ENCODE measurements at regions not wholly inside any gene's neighbourhood (a gene's known extent, or its start where the extent isn't known, plus 50 kb on each side); places are given as distances from the start of the nearest gene placed in this dataset.

DNA sequence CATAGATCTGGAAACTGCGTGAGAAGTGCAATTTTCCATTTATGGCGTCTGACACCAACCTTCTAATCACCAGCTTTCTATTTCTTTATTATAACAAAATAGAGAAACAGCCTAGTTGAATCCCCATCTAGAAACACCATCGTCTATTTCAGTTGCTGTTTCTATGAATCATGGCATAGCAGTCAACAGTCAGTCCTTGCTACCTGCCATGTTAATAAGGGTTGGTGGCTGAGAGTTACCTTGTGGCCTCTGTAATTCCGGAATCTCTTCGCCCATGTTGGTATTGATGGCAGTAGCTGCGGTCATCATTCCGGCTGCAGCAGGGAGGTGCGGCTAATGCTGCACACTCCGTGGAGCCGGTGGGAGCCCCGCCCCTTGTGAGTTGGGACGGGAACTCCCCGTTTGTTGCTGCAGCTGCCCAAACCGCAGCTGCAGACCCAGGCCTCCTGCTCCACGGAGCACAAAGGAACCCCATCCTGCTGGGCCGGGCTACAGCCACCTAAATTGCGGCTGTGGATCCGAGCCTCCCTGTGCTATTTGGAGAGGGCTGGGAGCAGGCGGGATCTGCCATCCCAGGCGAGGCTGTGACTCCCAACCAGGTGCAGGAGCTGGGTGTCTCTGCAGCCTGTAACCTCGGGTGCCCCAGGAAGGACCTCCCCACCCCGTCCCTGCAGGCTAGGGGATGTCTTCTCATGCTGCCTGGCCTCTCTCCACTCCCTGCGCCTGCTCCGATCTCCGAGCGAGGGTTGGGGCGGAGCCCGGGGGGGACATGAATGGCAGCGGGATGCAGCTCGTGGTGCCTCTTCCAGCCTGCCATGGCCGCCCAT, 115.4 kb upstream of the STK26 start:
- no peak for DNase-seq

DNA sequence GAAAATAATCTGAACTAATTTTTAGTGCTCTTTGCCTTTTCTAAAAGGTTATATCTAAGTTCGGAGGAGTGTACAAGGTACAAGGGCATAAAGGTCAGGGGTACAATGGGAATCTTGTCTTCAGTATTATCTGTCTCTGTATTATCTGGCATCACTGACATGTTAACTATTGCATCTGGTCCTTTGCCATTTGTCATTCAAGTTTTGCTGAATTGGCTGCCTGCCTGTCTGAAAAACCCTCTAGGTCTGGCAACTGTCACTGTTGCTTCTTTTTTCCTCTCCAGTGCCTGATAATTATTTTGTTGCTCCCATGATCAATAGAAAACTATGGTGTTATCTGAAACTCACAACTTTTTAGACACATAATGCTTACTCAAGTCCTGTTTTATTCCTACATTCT, 112.5 kb upstream of the STK26 start:
- DNase-seq = no peak

DNA sequence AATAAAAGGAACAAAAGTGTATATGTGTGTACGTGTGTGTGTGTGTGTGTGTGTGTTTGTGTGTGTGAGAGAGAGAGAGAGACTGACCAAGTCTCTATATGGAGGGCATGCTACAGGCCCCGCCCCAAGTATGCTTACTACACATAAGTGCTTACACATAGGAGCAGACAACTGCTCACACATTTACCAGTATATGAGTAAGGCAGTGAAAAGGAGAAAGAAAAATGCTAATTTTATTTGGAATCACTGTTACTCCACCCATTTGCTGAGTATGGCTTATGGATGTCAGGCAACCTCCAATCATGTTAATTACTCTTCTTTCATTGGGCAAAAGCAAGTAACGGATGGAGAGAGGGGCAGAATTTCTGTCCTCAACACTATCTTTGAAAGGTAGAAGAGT, 107.6 kb upstream of the STK26 start:
- no peak for DNase-seq

DNA sequence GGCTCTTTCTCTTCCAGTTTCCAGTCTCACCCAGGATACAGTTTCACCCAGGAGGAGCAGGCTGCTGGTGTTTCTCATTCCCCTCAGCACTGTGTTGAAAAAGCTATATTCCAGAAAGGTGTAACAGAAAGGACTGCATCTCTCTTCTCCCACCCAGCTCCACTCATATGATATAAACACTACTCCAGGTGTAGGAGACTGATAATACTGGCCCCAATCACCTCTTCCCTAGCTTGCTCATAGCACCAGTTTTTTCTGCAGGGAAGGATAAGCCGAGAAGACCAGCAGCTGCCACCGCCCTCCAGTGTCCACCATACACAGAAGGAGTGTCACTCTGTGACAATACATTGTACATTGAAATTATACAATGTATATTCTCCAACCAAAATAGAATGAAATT, 105.5 kb upstream of the STK26 start:
- DNase-seq = no peak

DNA sequence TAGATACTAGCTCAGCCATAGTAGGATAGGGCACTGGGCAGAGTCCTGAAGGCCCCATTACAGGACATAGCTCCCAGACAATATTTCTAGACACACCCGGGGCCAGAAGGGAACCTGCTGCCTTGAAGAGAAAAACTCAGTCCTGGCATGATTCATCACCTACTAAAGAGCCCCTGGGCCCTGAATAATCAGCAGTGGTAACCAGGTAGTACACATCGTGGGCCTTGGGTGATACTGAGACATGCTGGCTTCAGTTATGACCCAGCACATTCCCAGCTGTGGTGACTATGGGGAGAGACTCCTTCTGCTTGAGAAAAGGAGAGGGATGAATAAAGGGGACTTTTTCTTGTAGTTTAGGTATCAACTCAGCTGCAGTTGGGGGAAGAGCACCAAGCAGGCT, 104.3 kb upstream of the STK26 start:
- no peak for DNase-seq

DNA sequence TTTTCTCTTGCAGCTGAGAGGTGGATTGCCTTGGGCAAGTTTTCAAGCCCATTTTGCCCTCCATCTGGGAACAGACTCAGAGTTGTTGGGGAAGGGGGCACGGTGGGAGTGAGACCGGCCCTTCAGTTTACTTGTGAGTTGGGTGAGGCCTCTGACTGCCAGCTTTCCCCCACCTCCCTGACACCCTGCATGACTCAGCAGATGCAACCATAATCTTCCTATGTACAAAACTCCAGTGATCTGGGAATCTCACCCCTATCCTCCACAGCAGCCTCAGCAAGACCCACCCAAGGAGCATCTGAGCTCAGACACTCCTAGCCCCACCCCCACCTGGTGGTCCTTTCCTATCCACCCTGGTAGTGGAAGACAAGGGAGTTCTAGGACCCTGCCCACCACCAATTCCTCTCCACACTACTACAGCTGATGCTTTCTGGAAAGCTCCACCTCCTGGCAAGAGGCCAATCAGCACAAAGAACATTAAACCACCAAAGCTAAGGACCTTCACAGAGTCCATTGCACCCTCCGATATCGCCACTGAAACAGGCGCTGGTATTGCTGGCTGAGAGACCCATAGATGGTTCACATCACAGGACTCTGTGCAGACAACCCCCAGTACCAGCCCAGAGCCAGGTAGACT, 99.4 kb upstream of the STK26 start:
- DNase-seq = no peak

DNA sequence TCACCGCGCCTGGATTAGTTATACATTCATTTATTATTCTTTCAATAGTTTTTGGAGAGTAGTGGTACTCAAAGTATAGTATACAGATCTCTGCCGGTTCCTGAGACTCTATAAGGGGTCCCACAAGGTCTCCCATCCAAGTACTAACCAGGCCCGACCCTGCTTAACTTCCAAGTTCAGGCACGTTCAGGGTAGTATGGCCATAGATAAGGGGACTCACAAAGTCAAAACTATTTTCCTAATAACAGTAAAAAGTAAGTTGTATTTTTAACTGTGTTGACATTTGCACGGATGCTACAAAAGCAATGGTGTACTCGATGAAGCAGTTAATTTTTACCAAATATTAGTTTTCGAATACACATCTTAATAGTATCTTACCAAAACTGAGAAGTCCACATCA, 84.4 kb upstream of the STK26 start:
- no peak for DNase-seq

DNA sequence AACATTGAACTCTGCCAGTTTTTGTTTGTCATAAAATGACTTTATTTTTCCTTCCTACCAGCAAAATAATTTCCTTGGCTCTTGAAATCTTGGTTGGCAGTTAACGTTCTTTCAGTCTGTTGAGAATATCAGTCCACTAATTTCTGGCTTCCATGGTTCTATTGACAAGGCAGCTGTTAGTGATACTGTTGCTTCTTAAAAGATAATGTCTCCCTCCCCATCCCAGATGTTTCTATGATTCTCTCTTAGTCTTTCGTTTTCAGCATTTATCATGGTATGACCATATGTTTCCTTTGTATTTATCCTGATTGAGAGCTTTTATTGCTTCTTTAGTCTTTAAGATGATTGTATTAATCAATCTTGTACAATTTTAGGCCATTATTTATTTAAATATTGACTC, 81.1 kb upstream of the STK26 start:
- DNase-seq = no peak

DNA sequence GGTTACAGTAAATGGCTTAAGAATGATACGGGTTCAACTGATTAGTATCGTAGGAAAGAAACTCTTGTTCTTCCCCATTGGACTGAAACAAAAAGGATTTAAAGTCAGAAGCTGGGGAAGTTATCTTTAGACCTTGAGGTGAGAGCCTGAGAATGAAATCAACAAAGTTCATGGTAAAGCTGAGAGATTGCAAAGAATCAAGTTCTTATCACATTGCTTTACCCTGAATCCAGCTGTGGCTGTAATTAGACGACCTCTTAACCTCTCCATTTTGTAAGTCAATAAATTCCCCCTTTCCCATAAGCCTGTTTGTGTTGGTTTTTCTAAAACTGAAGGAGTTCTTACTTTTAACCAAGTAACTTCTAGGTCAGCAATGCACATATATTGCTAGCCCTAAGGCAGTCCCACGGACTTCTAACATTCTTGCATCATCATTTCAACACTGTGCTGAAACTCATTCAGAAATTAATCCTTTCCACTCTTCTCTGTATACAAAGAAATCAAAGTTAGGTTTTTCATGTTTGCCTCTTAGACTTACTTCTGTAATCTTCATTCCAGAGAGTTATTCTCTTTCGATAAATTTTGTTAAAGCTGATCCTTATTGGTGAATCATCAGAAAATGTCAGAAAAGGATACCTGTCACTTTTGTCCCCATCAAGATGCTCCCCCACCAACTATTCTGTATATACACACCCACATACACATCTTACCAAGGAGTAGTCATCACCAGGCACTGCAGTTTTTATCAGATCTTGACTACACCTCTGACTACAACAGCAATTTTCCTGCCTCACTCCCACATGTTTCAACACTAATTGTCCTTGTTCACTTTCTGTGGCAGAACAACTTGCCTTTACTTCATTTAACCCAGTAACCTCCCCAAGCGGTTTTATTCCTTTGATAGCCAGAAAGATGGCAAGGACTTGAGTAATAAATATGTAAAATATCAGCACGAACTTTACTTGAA, 77.9 kb upstream of the STK26 start:
- DNase-seq = no peak

DNA sequence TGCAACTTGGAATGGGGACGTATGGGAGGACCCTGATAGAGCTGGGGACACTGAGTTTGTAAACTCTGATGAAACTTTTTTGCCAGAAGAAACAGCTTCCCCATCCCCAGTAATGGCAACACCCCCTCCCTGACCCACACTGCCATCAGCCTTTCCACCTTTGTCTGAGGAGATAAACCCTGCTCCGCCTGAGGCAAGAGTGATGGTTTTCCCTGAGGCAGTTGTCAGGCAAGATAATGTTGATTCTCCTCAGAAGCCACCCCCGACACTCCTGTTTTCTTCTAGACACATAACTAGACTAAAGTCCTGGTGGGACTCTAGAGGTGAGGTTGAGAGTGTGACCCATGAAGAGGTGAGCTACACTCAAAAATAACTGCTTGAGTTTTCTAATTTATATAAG, 71.9 kb upstream of the STK26 start:
- no peak for DNase-seq

DNA sequence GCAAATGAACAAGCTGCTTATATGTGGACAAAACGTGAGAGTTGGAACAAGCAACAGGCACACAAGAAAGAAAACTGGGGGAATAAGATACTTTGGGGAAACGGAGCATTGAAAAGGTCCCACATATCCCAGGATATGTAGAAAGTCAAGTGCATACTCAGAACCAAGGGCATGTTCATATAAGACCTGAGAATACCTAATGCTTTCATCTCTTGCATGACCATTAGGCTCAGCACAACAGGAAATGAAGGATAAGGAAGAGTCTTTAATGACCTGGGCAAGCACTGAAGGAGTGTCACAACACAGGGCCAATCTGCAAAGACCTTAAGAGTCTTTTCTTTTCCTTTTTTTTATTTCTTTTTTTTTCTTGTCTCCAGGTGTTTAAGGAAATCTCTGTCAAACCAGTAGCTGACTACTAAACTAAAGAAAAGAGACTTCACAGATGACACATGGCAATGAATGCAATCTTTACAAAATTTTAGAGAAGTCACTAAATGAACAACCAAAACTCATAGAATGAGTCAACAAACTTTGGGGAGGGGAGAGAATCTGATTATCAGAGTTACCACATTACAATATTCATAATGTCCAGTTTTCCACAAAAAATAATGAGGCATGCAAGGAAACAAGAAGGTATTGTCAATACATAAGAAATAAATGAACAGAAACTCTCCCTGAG, 67.9 kb upstream of the STK26 start:
- DNase-seq = no peak

DNA sequence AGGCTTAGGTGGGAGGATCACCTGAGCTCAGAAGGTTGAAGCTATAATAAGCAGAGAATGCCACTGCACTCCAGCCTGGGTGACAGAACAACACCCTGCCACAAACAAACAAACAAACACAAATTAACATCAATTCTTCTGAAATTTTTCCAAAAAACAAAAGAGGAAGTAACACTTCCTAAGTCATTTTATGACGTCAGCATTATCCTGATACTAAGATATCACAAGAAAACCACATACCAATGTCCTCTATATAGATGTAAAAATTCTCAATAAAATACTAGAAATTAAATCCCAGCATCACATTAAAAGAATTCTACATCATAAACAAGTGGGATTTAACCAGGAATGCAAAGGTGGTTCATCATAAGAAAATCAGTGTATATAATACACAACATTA, 64.4 kb upstream of the STK26 start:
- DNase-seq = no peak

DNA sequence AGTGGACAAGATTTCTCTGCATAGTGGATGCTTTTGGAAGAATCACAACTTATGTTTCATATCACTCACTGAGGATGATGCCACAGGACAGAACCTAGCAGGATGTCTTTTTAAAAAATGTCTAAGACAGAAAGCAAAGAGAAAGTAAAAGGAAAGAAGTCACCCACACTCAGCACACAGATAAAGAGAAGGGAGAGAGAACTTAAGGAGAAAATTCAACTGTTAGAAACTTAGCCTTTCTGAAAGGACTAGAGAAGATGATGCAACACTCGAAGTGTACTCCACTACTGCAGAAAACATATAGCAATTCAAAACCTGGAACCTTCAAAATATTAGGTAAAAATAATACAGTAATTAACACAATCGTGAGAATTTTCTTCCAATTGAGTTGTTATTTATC, 52.8 kb upstream of the STK26 start:
- DNase-seq = no peak

Data from cerebellar nuclear complex (tissue), 1 donor.